Upper lobe of left lung (tissue), 4 donors: ENCODE measurements at regions not wholly inside any gene's neighbourhood (a gene's known extent, or its start where the extent isn't known, plus 50 kb on each side); places are given as distances from the start of the nearest gene placed in this dataset.

Experiments used
- EP300 ChIP-seq, 4 donors: sonication (generic); formaldehyde crosslinking; IDR thresholded peaks; one replicate each; pipeline ENCODE4 v1.5.1; 2017; ENCODE audit warnings: antibody characterized with exemption in 4 of 4, control low read depth in 2 of 4
- TF ChIP-seq, protein P1 (sequence below), 6 experiments: fragments of 450-650 bp in 4 of 6; fragments of 200-600 bp in 2 of 6; sonication (generic) in 2 of 6; IDR thresholded peaks; one replicate each; pipeline ENCODE4 v1.5.1; 2016 to 2019; ENCODE audit warnings: antibody characterized with exemption in 6 of 6

DNA sequence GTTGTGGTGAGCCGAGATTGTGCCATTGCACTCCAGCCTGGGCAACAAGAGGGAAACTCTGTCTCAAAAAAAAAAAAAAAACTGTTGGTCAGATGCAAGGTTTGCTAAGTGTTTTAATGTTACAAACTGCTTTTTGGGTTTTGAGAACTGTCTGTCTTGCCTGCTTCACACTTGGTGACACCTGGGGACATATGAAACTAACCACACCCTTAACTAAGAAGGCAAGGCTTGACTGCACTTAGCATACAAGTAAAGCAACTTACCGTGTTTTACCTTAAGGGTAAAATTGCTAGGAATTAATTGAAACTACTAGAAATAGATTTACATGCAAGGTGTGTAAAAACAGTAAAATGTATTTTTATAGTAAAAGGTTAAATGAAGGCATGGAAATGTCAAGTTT, 180.4 kb downstream of the OR13H1 start:
- TF ChIP-seq, protein P1, sequence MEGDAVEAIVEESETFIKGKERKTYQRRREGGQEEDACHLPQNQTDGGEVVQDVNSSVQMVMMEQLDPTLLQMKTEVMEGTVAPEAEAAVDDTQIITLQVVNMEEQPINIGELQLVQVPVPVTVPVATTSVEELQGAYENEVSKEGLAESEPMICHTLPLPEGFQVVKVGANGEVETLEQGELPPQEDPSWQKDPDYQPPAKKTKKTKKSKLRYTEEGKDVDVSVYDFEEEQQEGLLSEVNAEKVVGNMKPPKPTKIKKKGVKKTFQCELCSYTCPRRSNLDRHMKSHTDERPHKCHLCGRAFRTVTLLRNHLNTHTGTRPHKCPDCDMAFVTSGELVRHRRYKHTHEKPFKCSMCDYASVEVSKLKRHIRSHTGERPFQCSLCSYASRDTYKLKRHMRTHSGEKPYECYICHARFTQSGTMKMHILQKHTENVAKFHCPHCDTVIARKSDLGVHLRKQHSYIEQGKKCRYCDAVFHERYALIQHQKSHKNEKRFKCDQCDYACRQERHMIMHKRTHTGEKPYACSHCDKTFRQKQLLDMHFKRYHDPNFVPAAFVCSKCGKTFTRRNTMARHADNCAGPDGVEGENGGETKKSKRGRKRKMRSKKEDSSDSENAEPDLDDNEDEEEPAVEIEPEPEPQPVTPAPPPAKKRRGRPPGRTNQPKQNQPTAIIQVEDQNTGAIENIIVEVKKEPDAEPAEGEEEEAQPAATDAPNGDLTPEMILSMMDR (IDR thresholded peaks at IDR 0.05) = no peak
- no peak for TF ChIP-seq EP300 (IDR thresholded peaks at IDR 0.05)
